PC-3 (cell line): ENCODE measurements at regions not wholly inside any gene's neighbourhood (a gene's known extent, or its start where the extent isn't known, plus 50 kb on each side); places are given as distances from the start of the nearest gene placed in this dataset.
A peak's percentile ranks its signal among the peaks of the same experiment; 100 is the strongest.

Experiments
- ATAC-seq: fragments of 200-7000 bp; cut with Tn5 transposase; 2 replicates; pipeline ENCODE4 v1.9.1; 2020; ENCODE audit warnings: mild to moderate bottlenecking, moderate library complexity
- BruUV-seq: library from RNA; stranded (reverse); fragments of 400-500 nt; replicated peaks from 2 replicates; lab custom pipeline; 2021; lab: Mats Ljungman, UMichigan
- CTCF ChIA-PET: fragments of 300-600 bp; sonication (Branson Sonifier 250); formaldehyde crosslinking; loops from one replicate; lab custom pipeline; 2022; ENCODE audit warnings: antibody characterized with exemption; lab: Charles Lee
- POLR2A ChIA-PET: fragments of 300-600 bp; sonication (Branson Sonifier 250); formaldehyde crosslinking; loops from one replicate; lab custom pipeline; 2022; ENCODE audit warnings: antibody characterized with exemption; ENCODE audit not compliant: unreplicated experiment; lab: Charles Lee
- DNase-seq: peaks from one replicate; pipeline ENCODE4 v3.0.0-alpha.2; 2015
- H2AFZ ChIP-seq: fragments of 300-600 bp; sonication (generic); 2 replicates; pipeline ENCODE4 v1.6.0; 2016; ENCODE audit warnings: antibody characterized with exemption, low read length
- H3F3A ChIP-seq: fragments of 300-600 bp; sonication (generic); one replicate; pipeline ENCODE4 v1.6.0; 2017; ENCODE audit warnings: antibody characterized with exemption, low read length, control low read depth, mild to moderate bottlenecking; ENCODE audit not compliant: unreplicated experiment
- H3K27ac ChIP-seq: fragments of 300-600 bp; sonication (generic); 2 replicates; pipeline ENCODE4 v1.5.1; 2016; ENCODE audit warnings: mild to moderate bottlenecking, low read length
- H3K27me3 ChIP-seq: fragments of 300-600 bp; sonication (generic); 2 replicates; pipeline ENCODE4 v1.6.1; 2016; ENCODE audit warnings: low read length, mixed read lengths
- H3K36me3 ChIP-seq: fragments of 300-600 bp; sonication (generic); 2 replicates; pipeline ENCODE4 v1.6.1; 2016; ENCODE audit warnings: low read depth, mixed run types, low read length, mixed read lengths
- H3K4me1 ChIP-seq: fragments of 300-600 bp; sonication (generic); 2 replicates; pipeline ENCODE4 v1.5.1; 2016; ENCODE audit warnings: low read length; ENCODE audit not compliant: insufficient read depth
- H3K4me2 ChIP-seq: fragments of 300-600 bp; sonication (generic); 2 replicates; pipeline ENCODE4 v1.6.0; 2016; ENCODE audit warnings: low read length
- H3K4me3 ChIP-seq: fragments of 300-600 bp; sonication (generic); 2 replicates; pipeline ENCODE4 v1.5.1; 2016; ENCODE audit warnings: mild to moderate bottlenecking, low read length, mixed read lengths
- H3K79me2 ChIP-seq: fragments of 300-600 bp; sonication (generic); 2 replicates; pipeline ENCODE4 v1.6.1; 2017; ENCODE audit warnings: low read length, mixed read lengths
- H3K9ac ChIP-seq: fragments of 300-600 bp; sonication (generic); 2 replicates; pipeline ENCODE4 v1.6.0; 2016; ENCODE audit warnings: mild to moderate bottlenecking, low read length
- H3K9me2 ChIP-seq: fragments of 300-600 bp; sonication (generic); replicated peaks from 2 replicates; pipeline ENCODE4 v1.6.1; 2016; ENCODE audit warnings: mixed run types, low read length, mixed read lengths
- H3K9me3 ChIP-seq: fragments of 300-600 bp; sonication (generic); 2 replicates; pipeline ENCODE4 v1.6.1; 2016; ENCODE audit warnings: low read length, mixed read lengths
- H4K20me1 ChIP-seq: fragments of 300-600 bp; sonication (generic); 2 replicates; pipeline ENCODE4 v1.6.1; 2016; ENCODE audit warnings: low read length, mixed read lengths
- CTCF ChIP-seq: fragments of 300-600 bp; sonication (generic); conservative IDR thresholded peaks from 2 replicates; pipeline ENCODE4 v1.5.1; 2017; ENCODE audit warnings: antibody characterized with exemption, low read depth, mild to moderate bottlenecking, low read length
- EZH2 ChIP-seq: fragments of 300-600 bp; sonication (generic); IDR thresholded peaks from one replicate; pipeline ENCODE4 v1.6.1; 2017; ENCODE audit warnings: antibody characterized with exemption, mild to moderate bottlenecking, low read length; ENCODE audit not compliant: unreplicated experiment
- EZH2phosphoT487 ChIP-seq: fragments of 300-600 bp; sonication (generic); IDR thresholded peaks from 2 replicates; pipeline ENCODE4 v1.6.1; 2018; ENCODE audit warnings: mild to moderate bottlenecking, antibody characterized with exemption, low read length, borderline replicate concordance
- intact Hi-C: fragments of 100-400 bp; cut with micrococcal nuclease; formaldehyde crosslinking; loops from 2 replicates; pipeline ENCODE4 v1.9.0; 2023

DNA sequence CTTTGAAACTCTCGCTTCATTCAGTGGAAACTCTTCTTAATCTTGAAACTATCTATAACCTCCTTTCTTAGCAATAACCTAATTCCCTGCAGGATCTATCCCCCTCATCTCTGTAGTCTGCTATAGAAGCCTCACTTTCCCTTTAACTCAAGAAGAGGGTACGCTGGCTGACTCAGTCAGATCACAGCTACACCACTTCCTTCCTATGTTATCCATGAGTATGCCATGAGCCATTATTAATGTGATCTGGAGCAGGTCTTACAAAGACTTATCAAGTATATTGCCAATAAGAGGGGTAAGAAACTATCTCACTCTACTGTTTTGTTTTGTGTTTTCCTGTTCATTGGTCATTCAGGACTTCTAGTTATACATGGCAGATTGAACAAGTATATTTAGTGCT is 165.3 kb downstream of the PJA1 start:
- Histone ChIP-seq H3K9me3 (no peaks in the 10 kb centered on the region), H3K9me2 (no peaks in the 10 kb centered on the region), H3K79me2 (no peaks in the 10 kb centered on the region), H3K4me3 (no peak overlapping the region), H3F3A (no peaks in the 10 kb centered on the region), H3K27ac (peak overlapping the region; percentile 93), H3K9ac (peak overlapping the region; percentile 54), H3K4me1 (peaks cover 34% of the 10 kb centered on the region), H3K27me3 (no peaks in the 10 kb centered on the region), H4K20me1 (no peaks in the 10 kb centered on the region), H3K4me2 (peak overlapping the region; percentile 37), H2AFZ (0 out of 2 replicates have a peak overlapping the region, but pooled peaks have one; percentile 36), H3K36me3 (no peaks in the 10 kb centered on the region)
- DNase-seq, result peak; percentile 51
- ChIA-PET CTCF (no interaction called here), POLR2A (interaction anchor here (1.2 kb wide), 1 partner anchor 172 kb away, joined by 3 read pairs; no protein-coding TSS in a partner anchor)
- peak; percentile 42 for ATAC-seq
- TF ChIP-seq EZH2 (no peak), CTCF (no peak), EZH2phosphoT487 (no peak)
- intact Hi-C loops, result loop anchor here (1.0 to 2.0 kb wide), 2 partner anchors 25 to 63 kb away; no protein-coding TSS in a partner anchor
- BruUV-seq, result TSS peak; percentile 82

GRCh38 chrX:68999356-68999755 is 165.9 kb downstream of the PJA1 start:
- H3K27ac ChIP-seq, result peak overlapping the region; percentile 93
- peak overlapping the region; percentile 36; the same call in 1 of the 2 replicates for H2AFZ ChIP-seq
- H3K4me3 ChIP-seq, result no peak overlapping the region
- ChIA-PET CTCF (interaction anchor here (0.6 kb wide), 1 partner anchor 45 kb away, joined by 9 read pairs; no protein-coding TSS in a partner anchor), POLR2A (interaction anchor here (1.2 kb wide), 1 partner anchor 171 kb away, joined by 3 read pairs; no protein-coding TSS in a partner anchor)
- intact Hi-C loops, result loop anchor here (1.0 kb wide), 1 partner anchor 26 kb away; no protein-coding TSS in a partner anchor
- no peaks in the 10 kb centered on the region for H3K79me2 ChIP-seq
- H3K36me3 ChIP-seq, result no peaks in the 10 kb centered on the region
- H3K27me3 ChIP-seq, result no peaks in the 10 kb centered on the region
- BruUV-seq, result no TSS peak
- peaks cover 34% of the 10 kb centered on the region for H3K4me1 ChIP-seq
- peak overlapping the region; percentile 52 for H3K4me2 ChIP-seq
- no peaks in the 10 kb centered on the region for H3F3A ChIP-seq
- H4K20me1 ChIP-seq, result no peaks in the 10 kb centered on the region
- peak overlapping the region; percentile 54 for H3K9ac ChIP-seq
- DNase-seq, result peak; percentile 92
- ATAC-seq, result peak; percentile 96
- no peaks in the 10 kb centered on the region for H3K9me2 ChIP-seq
- H3K9me3 ChIP-seq, result no peaks in the 10 kb centered on the region
- TF ChIP-seq CTCF (no peak), EZH2phosphoT487 (no peak), EZH2 (no peak)

DNA sequence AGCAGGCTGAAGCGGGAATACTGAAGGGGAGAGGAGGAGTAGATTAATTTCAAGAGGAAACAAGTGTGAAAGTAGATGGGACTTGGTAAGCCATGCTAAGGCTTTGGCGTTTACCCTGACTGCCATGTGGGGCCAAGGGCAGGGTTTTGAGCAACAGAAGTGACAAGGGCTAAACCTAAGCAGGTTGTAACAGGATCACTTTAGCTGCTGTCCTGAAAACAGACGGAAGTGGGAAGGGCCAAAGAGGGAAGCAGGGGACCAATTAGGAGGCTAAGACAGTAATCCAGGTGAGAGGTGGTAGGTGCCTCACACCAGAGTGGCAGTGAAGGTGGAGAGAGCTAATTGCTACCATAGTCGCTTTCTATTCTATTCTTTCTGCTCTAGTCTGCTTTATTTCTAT is 166.5 kb downstream of the PJA1 start:
- Histone ChIP-seq H3K36me3 (no peaks in the 10 kb centered on the region), H4K20me1 (no peaks in the 10 kb centered on the region), H3K4me1 (peaks cover 34% of the 10 kb centered on the region), H3K9ac (peak overlapping the region; percentile 42), H3K27me3 (no peaks in the 10 kb centered on the region), H3K4me2 (peak overlapping the region; percentile 52), H3K9me2 (no peaks in the 10 kb centered on the region), H2AFZ (peak overlapping the region; percentile 13; the same call in 1 of the 2 replicates), H3F3A (no peaks in the 10 kb centered on the region), H3K9me3 (no peaks in the 10 kb centered on the region), H3K27ac (peak overlapping the region; percentile 93), H3K4me3 (no peak overlapping the region), H3K79me2 (no peaks in the 10 kb centered on the region)
- CTCF ChIA-PET, result interaction anchor here (0.6 kb wide), 1 partner anchor 45 kb away, joined by 9 read pairs; no protein-coding TSS in a partner anchor
- peak; percentile 31 for DNase-seq
- intact Hi-C loops, result loop anchor here (1.0 kb wide), 1 partner anchor 27 kb away; no protein-coding TSS in a partner anchor
- TF ChIP-seq EZH2 (no peak), EZH2phosphoT487 (no peak), CTCF (no peak)
- POLR2A ChIA-PET, result interaction anchor here (1.2 kb wide), 1 partner anchor 170 kb away, joined by 3 read pairs; no protein-coding TSS in a partner anchor
- TSS peak; percentile 90 for BruUV-seq
- ATAC-seq, result peak; percentile 9; the same call in 1 of the 2 replicates
